HEK293T (cell line): ENCODE measurements at regions not wholly inside any gene's neighbourhood (a gene's known extent, or its start where the extent isn't known, plus 50 kb on each side); places are given as distances from the start of the nearest gene placed in this dataset.

Experiments
- CTBP1 ChIP-seq: fragments of 450-650 bp; IDR thresholded peaks from 2 replicates; pipeline ENCODE4 v1.6.1; 2016; ENCODE audit warnings: borderline replicate concordance
- FOXA1 ChIP-seq: fragments of 450-650 bp; IDR thresholded peaks from 2 replicates; pipeline ENCODE4 v1.6.1; 2016; ENCODE audit warnings: mild to moderate bottlenecking
- FOXM1 ChIP-seq: fragments of 450-650 bp; IDR thresholded peaks from 2 replicates; pipeline ENCODE4 v1.6.1; 2017; ENCODE audit warnings: mild to moderate bottlenecking, borderline replicate concordance
- SP1 ChIP-seq: fragments of 450-650 bp; IDR thresholded peaks from 2 replicates; pipeline ENCODE4 v1.6.1; 2017

- TF ChIP-seq FOXA1: no peak
- TF ChIP-seq CTBP1: no peak
- TF ChIP-seq FOXM1: no peak
- no peak for TF ChIP-seq SP1
These were observed 1228.2 kb downstream of the ROBO2 start for GRCh38 chr3:78268087-78268486.
